CD8-positive, alpha-beta memory T cell (primary cell): ENCODE measurements at regions not wholly inside any gene's neighbourhood (a gene's known extent, or its start where the extent isn't known, plus 50 kb on each side); places are given as distances from the start of the nearest gene placed in this dataset.
"Not testable (repeated sequence)": the region's sequence is repeated elsewhere in the genome, so short reads cannot be mapped to it uniquely, and the experiment has no call there.

Experiments
- CTCF ChIA-PET: fragments of 350-600 bp; sonication (Branson Sonifier 250); formaldehyde crosslinking; loops from one replicate; lab custom pipeline; 2021; ENCODE audit warnings: antibody characterized with exemption; lab: Charles Lee
- POLR2A ChIA-PET: fragments of 350-600 bp; sonication (Branson Sonifier 250); formaldehyde crosslinking; loops from one replicate; lab custom pipeline; 2021; ENCODE audit warnings: antibody characterized with exemption; lab: Charles Lee
- DNase-seq, 5 donors: peaks; one replicate each; pipeline versions ENCODE4 v3.0.0 to v3.0.0-alpha.2; 2020 to 2022; ENCODE audit warnings: mixed read lengths in 1 of 5
- H3K27ac ChIP-seq: one replicate; pipeline ENCODE4 v1.7.0; 2013; ENCODE audit warnings: low read depth, mild to moderate bottlenecking, low read length, moderate library complexity
- H3K27me3 ChIP-seq: 2 replicates; pipeline ENCODE4 v1.7.0; 2013; ENCODE audit warnings: low read length, mild to moderate bottlenecking; ENCODE audit not compliant: insufficient read depth, poor library complexity, severe bottlenecking
- H3K36me3 ChIP-seq: 2 replicates; pipeline ENCODE4 v1.7.0; 2013; ENCODE audit warnings: mild to moderate bottlenecking, low read length, moderate library complexity; ENCODE audit not compliant: insufficient read depth
- H3K4me1 ChIP-seq: 2 replicates; pipeline ENCODE4 v1.7.0; 2013; ENCODE audit warnings: mild to moderate bottlenecking, low read length, moderate library complexity; ENCODE audit not compliant: insufficient read depth
- H3K4me3 ChIP-seq: 2 replicates; pipeline ENCODE4 v1.7.0; 2013; ENCODE audit warnings: mild to moderate bottlenecking, low read length
- H3K9me3 ChIP-seq: 2 replicates; pipeline ENCODE4 v1.7.0; 2013; ENCODE audit warnings: mild to moderate bottlenecking, low read length
- H3K27ac Mint-ChIP-seq, 8 donors: one replicate each; pipeline ENCODE4 v1.8.0; 2020 to 2021; ENCODE audit warnings: mixed read lengths in 8 of 8, mild to moderate bottlenecking in 6 of 8, inconsistent platforms in 3 of 8, moderate library complexity in 3 of 8
- H3K27me3 Mint-ChIP-seq, 2 donors: one replicate each; pipeline ENCODE4 v1.8.0; 2020 to 2021; ENCODE audit warnings: mixed read lengths in 2 of 2, mild to moderate bottlenecking in 1 of 2, moderate library complexity in 1 of 2
- H3K36me3 Mint-ChIP-seq, 3 donors: one replicate each; pipeline ENCODE4 v1.8.0; 2020 to 2021; ENCODE audit warnings: mixed read lengths in 3 of 3, inconsistent platforms in 1 of 3, mild to moderate bottlenecking in 1 of 3
- H3K4me1 Mint-ChIP-seq, 3 donors: one replicate each; pipeline ENCODE4 v1.8.0; 2020 to 2021; ENCODE audit warnings: mixed read lengths in 3 of 3, inconsistent platforms in 1 of 3, mild to moderate bottlenecking in 1 of 3
- H3K4me3 Mint-ChIP-seq, 7 donors: one replicate each; pipeline ENCODE4 v1.8.0; 2020 to 2021; ENCODE audit warnings: mixed read lengths in 7 of 7, mild to moderate bottlenecking in 6 of 7, moderate library complexity in 4 of 7, inconsistent platforms in 2 of 7
- H3K9me3 Mint-ChIP-seq, 5 donors: one replicate each; pipeline ENCODE4 v1.8.0; 2020 to 2022; ENCODE audit warnings: mixed read lengths in 5 of 5, mild to moderate bottlenecking in 3 of 5, moderate library complexity in 2 of 5, inconsistent platforms in 1 of 5

GRCh38 chr14:84468153-84468552, 1061.8 kb upstream of the FLRT2 start:
- H3K4me3 ChIP-seq: no peak overlapping the region
- Mint-ChIP-seq H3K27me3 (no peaks in the 10 kb centered on the region), H3K36me3 (no peaks in the 10 kb centered on the region), H3K4me3 (no peak overlapping the region), H3K9me3 (peaks cover 2 to 18% (median 9%) of the 10 kb centered on the region in 5 donors), H3K4me1 (no peaks in the 10 kb centered on the region), H3K27ac (no peak overlapping the region)
- DNase-seq: no peak
- no peaks in the 10 kb centered on the region for H3K36me3 ChIP-seq
- no peaks in the 10 kb centered on the region for H3K9me3 ChIP-seq
- H3K4me1 ChIP-seq: no peaks in the 10 kb centered on the region
- H3K27me3 ChIP-seq: no peaks in the 10 kb centered on the region
- ChIA-PET POLR2A (no interaction called here), CTCF (no interaction called here)
- no peak overlapping the region for H3K27ac ChIP-seq

- H3K27ac Mint-ChIP-seq: no peak overlapping the region
- no peak overlapping the region for H3K4me3 Mint-ChIP-seq
- ChIA-PET POLR2A (no interaction called here), CTCF (no interaction called here)
- no peaks in the 10 kb centered on the region for H3K36me3 Mint-ChIP-seq
- no peaks in the 10 kb centered on the region for H3K27me3 ChIP-seq
- no peaks in the 10 kb centered on the region for H3K4me1 ChIP-seq
- H3K27me3 Mint-ChIP-seq: no peaks in the 10 kb centered on the region
- H3K27ac ChIP-seq: no peak overlapping the region
- H3K36me3 ChIP-seq: no peaks in the 10 kb centered on the region
- no peaks in the 10 kb centered on the region for H3K4me1 Mint-ChIP-seq
- peaks cover 3 to 45% (median 17%) of the 10 kb centered on the region in 5 donors for H3K9me3 Mint-ChIP-seq
- no peak overlapping the region for H3K4me3 ChIP-seq
- H3K9me3 ChIP-seq: no peaks in the 10 kb centered on the region
- DNase-seq: no peak
Measured at GRCh38 chr14:84477996-84478395, 1051.9 kb upstream of the FLRT2 start.

GRCh38 chr14:84482256-84483071, 1047.5 kb upstream of the FLRT2 start:
- Histone ChIP-seq H3K9me3 (no peaks in the 10 kb centered on the region), H3K4me3 (no peak overlapping the region), H3K36me3 (no peaks in the 10 kb centered on the region), H3K4me1 (no peaks in the 10 kb centered on the region), H3K27me3 (no peaks in the 10 kb centered on the region), H3K27ac (no peak overlapping the region)
- H3K4me3 Mint-ChIP-seq: no peak overlapping the region
- no peak for DNase-seq
- peaks cover 4 to 43% (median 14%) of the 10 kb centered on the region in 5 donors for H3K9me3 Mint-ChIP-seq
- no peaks in the 10 kb centered on the region for H3K36me3 Mint-ChIP-seq
- CTCF ChIA-PET: no interaction called here
- no peak overlapping the region for H3K27ac Mint-ChIP-seq
- H3K4me1 Mint-ChIP-seq: no peaks in the 10 kb centered on the region
- H3K27me3 Mint-ChIP-seq: no peaks in the 10 kb centered on the region
- POLR2A ChIA-PET: no interaction called here

GRCh38 chr14:84483072-84483420, 1046.9 kb upstream of the FLRT2 start:
- Histone ChIP-seq H3K9me3 (no peaks in the 10 kb centered on the region), H3K4me3 (no peak overlapping the region), H3K4me1 (no peaks in the 10 kb centered on the region), H3K36me3 (no peaks in the 10 kb centered on the region), H3K27me3 (no peaks in the 10 kb centered on the region), H3K27ac (no peak overlapping the region)
- Mint-ChIP-seq H3K4me3 (no peak overlapping the region), H3K27me3 (no peaks in the 10 kb centered on the region), H3K36me3 (peaks cover 0 to 3% (median 0%) of the 10 kb centered on the region in 3 donors), H3K9me3 (peaks cover 6 to 40% (median 17%) of the 10 kb centered on the region in 5 donors), H3K4me1 (no peaks in the 10 kb centered on the region), H3K27ac (no peak overlapping the region)
- no peak for DNase-seq
- ChIA-PET POLR2A (no interaction called here), CTCF (no interaction called here)

GRCh38 chr14:84484243-84484642, 1045.7 kb upstream of the FLRT2 start:
- H3K36me3 Mint-ChIP-seq, DNase-seq, H3K27ac Mint-ChIP-seq, H3K27me3 Mint-ChIP-seq, H3K4me3 Mint-ChIP-seq, H3K4me3 ChIP-seq, H3K27ac ChIP-seq, H3K9me3 ChIP-seq, POLR2A ChIA-PET, H3K27me3 ChIP-seq, CTCF ChIA-PET, H3K4me1 ChIP-seq, H3K4me1 Mint-ChIP-seq, H3K36me3 ChIP-seq: not testable (repeated sequence)
- H3K9me3 Mint-ChIP-seq: peaks cover 7 to 28% (median 14%) of the 10 kb centered on the region in 5 donors

GRCh38 chr14:84485036-84485435, 1044.9 kb upstream of the FLRT2 start:
- H3K36me3 ChIP-seq: no peaks in the 10 kb centered on the region
- peaks cover 7 to 23% (median 16%) of the 10 kb centered on the region in 5 donors for H3K9me3 Mint-ChIP-seq
- ChIA-PET CTCF (no interaction called here), POLR2A (no interaction called here)
- no peak overlapping the region for H3K27ac ChIP-seq
- H3K4me3 ChIP-seq: no peak overlapping the region
- H3K4me1 ChIP-seq: no peaks in the 10 kb centered on the region
- no peak for DNase-seq
- H3K27me3 Mint-ChIP-seq: no peaks in the 10 kb centered on the region
- no peak overlapping the region for H3K27ac Mint-ChIP-seq
- peaks cover 0 to 3% (median 0%) of the 10 kb centered on the region in 3 donors for H3K36me3 Mint-ChIP-seq
- no peaks in the 10 kb centered on the region for H3K4me1 Mint-ChIP-seq
- H3K4me3 Mint-ChIP-seq: no peak overlapping the region
- no peaks in the 10 kb centered on the region for H3K27me3 ChIP-seq
- H3K9me3 ChIP-seq: no peaks in the 10 kb centered on the region

- Mint-ChIP-seq H3K4me1 (no peaks in the 10 kb centered on the region), H3K36me3 (peaks cover 0 to 3% (median 0%) of the 10 kb centered on the region in 3 donors), H3K27ac (no peak overlapping the region), H3K9me3 (peaks cover 11 to 23% (median 15%) of the 10 kb centered on the region in 5 donors), H3K27me3 (no peaks in the 10 kb centered on the region), H3K4me3 (no peak overlapping the region)
- ChIA-PET POLR2A (no interaction called here), CTCF (no interaction called here)
- H3K27me3 ChIP-seq: no peaks in the 10 kb centered on the region
- H3K27ac ChIP-seq: no peak overlapping the region
- no peak for DNase-seq
- no peaks in the 10 kb centered on the region for H3K4me1 ChIP-seq
- H3K36me3 ChIP-seq: no peaks in the 10 kb centered on the region
- no peak overlapping the region for H3K4me3 ChIP-seq
- H3K9me3 ChIP-seq: no peaks in the 10 kb centered on the region
Measured at GRCh38 chr14:84490081-84490480, 1039.9 kb upstream of the FLRT2 start.

GRCh38 chr14:84492685-84493084, 1037.3 kb upstream of the FLRT2 start:
- DNase-seq: no peak
- Histone ChIP-seq H3K9me3 (no peaks in the 10 kb centered on the region), H3K4me3 (no peak overlapping the region), H3K27me3 (no peaks in the 10 kb centered on the region), H3K27ac (no peak overlapping the region), H3K36me3 (no peaks in the 10 kb centered on the region), H3K4me1 (no peaks in the 10 kb centered on the region)
- peaks cover 11 to 33% (median 14%) of the 10 kb centered on the region in 5 donors for H3K9me3 Mint-ChIP-seq
- H3K4me3 Mint-ChIP-seq: no peak overlapping the region
- no peak overlapping the region for H3K27ac Mint-ChIP-seq
- H3K27me3 Mint-ChIP-seq: no peaks in the 10 kb centered on the region
- ChIA-PET POLR2A (no interaction called here), CTCF (no interaction called here)
- no peaks in the 10 kb centered on the region for H3K4me1 Mint-ChIP-seq
- peaks cover 0 to 3% (median 0%) of the 10 kb centered on the region in 3 donors for H3K36me3 Mint-ChIP-seq
